ENCODE measurements at regions not wholly inside any gene's neighbourhood (a gene's known extent, or its start where the extent isn't known, plus 50 kb on each side); places are given as distances from the start of the nearest gene placed in this dataset.

DNA sequence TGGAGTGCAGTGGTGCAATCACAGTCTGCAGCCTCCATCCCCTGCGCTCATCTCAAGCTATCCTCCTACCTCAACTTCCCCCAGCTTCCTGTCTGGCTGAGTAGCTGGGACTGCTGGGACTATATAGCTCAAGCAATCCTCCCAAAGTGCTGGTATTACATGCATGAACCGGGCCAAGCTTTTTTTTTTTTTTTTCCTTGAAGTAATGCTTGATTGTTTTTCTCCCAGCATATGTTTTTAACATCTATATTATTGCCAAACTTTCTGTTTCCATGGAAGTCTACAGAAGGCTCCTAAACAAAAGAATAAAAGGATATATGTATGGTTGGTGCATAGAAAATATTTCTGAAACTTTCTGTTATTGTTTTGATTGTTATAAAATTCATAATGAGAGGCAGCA, 853.6 kb downstream of the KCNA4 start:
- TF ChIP-seq, protein P1, sequence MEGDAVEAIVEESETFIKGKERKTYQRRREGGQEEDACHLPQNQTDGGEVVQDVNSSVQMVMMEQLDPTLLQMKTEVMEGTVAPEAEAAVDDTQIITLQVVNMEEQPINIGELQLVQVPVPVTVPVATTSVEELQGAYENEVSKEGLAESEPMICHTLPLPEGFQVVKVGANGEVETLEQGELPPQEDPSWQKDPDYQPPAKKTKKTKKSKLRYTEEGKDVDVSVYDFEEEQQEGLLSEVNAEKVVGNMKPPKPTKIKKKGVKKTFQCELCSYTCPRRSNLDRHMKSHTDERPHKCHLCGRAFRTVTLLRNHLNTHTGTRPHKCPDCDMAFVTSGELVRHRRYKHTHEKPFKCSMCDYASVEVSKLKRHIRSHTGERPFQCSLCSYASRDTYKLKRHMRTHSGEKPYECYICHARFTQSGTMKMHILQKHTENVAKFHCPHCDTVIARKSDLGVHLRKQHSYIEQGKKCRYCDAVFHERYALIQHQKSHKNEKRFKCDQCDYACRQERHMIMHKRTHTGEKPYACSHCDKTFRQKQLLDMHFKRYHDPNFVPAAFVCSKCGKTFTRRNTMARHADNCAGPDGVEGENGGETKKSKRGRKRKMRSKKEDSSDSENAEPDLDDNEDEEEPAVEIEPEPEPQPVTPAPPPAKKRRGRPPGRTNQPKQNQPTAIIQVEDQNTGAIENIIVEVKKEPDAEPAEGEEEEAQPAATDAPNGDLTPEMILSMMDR (conservative IDR thresholded peaks at IDR 0.05; ENCODE audit: low read length) = no peak
- no peak for TF ChIP-seq EZH2phosphoT487 (IDR thresholded peaks at IDR 0.05; ENCODE audit: borderline replicate concordance)

All from Loucy (cell line).